ENCODE measurements at regions not wholly inside any gene's neighbourhood (a gene's known extent, or its start where the extent isn't known, plus 50 kb on each side); places are given as distances from the start of the nearest gene placed in this dataset.

GRCh38 chr5:73263001-73263710, 90.2 kb downstream of the TMEM174 start:
- peak in 2 of 14 donors; percentile 21 to 32 for DNase-seq

GRCh38 chr5:73256862-73257261, 83.9 kb downstream of the TMEM174 start:
- DNase-seq = no peak

GRCh38 chr5:73256462-73256861, 83.5 kb downstream of the TMEM174 start:
- no peak for DNase-seq

DNA sequence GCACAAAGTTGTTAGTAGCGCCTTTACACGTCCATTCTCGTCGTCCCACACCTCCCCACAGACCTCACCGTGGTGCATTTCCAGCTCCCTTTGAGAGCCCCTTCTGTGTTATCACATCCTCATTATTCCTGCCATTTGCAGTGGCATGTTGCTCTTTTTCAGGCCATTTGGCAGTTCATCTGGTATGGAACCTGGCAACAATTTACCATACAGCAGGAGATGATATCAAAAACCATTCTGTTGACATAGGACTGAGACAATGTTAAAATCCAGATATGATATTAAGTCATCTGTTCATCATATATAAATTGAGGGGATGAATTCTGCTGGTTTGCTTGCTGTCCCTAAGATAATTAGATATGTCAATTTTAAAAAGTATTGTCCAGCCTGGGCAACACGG, 83.0 kb downstream of the TMEM174 start:
- DNase-seq = no peak

DNA sequence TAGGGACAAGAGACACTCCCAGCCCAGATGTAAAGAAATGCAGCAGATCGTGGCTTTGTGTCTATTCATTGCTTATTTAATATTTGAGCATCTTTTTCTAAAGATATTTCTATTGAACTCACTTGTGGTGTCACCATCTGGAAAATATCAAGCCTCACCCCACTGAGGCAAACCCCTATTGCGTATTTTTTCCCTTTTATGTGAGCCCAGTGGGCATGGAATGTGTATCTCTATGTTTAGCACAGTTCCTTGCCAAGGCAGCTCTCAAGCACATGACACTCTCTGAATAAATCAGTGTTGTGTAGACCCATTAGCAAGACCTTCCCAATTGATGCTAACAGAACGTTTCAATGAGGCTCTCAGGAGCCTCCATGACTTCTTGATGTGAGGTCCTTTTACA, 81.6 kb downstream of the TMEM174 start:
- DNase-seq = no peak

GRCh38 chr5:73253047-73253660, 80.2 kb downstream of the TMEM174 start:
- no peak for DNase-seq

DNA sequence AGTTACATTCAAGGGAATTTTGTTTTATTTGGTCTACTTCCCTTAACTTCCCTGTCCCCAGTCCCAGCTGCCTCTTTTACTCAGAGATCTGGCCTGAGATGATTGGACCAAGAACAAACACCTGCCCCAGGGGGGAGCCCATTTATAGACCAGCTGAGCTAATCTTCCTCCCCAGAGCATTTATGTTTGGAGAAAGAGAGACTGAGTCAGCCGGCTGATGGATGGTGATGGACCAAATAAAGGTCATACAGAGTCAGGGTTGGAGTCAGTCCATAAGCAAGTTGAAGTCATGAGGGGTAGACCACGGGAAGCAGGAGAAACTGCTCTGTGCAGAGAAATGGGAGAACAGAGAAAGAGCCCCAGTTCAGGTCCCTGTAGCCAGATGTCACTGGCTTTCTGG, 77.7 kb downstream of the TMEM174 start:
- no peak for DNase-seq

- DNase-seq = no peak
These were observed 69.7 kb downstream of the TMEM174 start for GRCh38 chr5:73242735-73243134.

- no peak for DNase-seq
These were observed 65.9 kb downstream of the TMEM174 start for GRCh38 chr5:73238873-73239272.

- no peak for DNase-seq
These were observed 63.6 kb downstream of the TMEM174 start for GRCh38 chr5:73236541-73237128.

DNA sequence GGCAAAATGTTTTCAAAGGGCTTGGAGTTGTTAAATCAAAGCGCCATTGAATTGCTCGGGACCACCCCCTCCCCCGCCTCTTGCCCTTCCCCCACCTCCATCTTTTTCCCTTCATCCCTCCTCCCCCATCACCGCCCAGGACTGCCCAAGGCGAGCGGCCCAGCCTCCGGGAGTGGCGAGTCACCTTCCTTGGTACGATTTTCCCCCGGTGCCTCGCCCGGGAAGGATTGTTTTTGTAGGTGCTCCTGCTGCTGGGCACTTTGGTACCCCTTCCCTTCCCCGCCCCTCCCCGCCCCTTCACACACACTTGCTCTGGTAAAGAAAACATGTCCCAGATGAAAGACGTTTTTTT, 61.2 kb downstream of the TMEM174 start:
- peak in 1 of 14 donors; percentile 48 for DNase-seq

DNA sequence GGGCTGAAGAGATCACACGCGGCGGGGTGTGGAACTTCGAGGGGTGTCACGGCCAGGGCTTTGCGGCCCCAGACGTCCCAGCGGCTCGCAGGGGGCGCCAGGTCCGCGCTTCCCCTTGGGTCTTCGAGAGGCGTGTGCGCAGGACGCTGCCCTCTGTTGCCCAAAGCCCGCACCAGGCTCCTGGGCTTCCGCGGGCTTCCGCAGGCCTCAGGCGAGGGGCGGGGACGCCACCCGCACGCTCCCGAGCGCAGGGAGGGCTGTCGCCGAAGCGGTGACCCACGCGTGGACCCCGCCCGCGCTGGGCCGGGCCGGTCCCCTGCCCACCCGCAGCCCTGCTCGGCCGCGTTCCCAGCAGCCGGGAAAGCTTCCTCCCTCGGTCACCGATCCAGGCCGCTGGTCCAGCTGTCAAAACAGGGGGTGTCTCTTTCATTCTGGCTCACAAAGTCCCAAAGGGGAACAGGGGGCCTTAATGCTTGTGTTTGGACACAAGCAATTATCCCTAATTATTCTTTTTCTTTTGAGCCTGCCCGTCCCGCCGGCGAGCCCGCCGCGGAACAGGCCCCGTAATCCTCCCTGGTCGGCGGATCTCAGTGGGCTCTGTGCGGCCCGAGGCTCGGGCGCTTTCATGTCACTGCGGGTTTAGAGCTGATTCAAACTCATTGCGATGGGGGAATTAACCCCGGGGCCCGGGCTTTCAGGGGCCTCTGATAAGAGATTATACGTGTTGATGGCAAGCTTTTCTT, 60.6 kb downstream of the TMEM174 start:
- peak in 5 of 14 donors; percentile 18 to 48 (median 30) for DNase-seq

DNA sequence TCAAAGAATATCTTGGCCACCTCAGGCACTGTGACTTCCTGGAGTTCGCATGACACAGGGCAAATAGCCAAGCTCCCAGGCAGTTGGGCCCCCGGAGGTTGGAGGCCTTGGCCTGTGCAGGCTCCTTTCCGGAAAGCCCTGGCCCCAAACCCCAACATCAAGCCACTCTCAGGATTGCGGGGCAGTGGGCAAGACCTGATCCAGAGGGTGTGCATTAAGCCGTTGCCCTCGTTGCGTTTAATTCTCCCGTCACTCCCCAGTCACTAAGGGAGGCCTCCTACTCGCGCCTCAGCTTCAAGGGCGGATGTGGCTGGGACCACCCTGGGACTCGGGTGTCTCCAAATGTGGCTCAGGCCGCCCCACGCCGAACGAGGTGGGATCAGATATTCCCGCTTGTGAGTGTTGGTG, 60.1 kb downstream of the TMEM174 start:
- no peak for DNase-seq

GRCh38 chr5:73232266-73233041, 59.5 kb downstream of the TMEM174 start:
- DNase-seq = no peak

DNA sequence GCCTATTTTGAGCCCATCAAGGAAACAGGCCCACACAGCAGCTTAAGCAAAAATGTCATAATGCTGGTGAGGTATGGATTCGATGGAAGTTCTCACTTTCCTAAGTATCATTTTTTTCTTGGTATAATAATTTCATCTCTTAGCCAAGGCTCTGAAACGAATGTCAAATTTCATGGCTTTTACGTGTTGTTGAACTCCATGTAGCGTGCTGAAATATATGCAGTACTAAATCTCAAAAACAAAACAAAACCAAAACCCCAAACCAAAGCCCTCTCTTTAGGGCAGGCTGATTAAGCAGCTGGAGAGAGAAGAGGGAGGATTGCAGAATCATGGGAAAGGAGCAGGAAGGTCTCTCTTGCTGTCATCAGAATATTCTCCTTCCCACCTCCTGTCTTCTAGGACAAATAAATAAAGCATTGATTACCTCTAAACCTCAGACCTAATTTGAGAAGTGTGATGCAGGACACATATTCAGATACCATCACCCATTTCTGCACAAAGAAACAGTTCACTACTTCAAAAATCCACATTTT, 58.3 kb downstream of the TMEM174 start:
- no peak for DNase-seq

GRCh38 chr5:73230264-73231245, 57.6 kb downstream of the TMEM174 start:
- no peak for DNase-seq

- no peak for DNase-seq
These were observed 56.3 kb downstream of the TMEM174 start for GRCh38 chr5:73229271-73229670.

DNA sequence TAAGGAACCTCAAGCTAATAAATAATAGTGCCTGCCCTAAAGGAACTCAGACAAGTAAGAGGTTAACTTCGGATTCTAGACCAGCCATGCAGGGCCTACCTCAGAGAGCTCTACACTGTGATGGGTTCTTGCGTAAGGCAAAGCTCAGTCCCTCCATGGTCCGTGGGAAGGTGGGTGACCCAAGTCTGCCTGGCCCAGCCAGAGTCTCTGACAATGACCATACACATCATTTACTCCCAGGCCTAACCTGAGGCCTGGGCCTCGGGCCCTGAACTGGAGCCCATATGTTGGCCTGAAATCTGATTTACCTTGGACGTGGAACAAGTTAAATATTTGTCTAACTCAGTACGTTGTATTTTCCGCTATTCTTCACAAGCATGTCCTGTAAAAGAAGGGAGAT, 55.1 kb downstream of the TMEM174 start:
- no peak for DNase-seq

Data from C1 segment of cervical spinal cord (tissue), 14 donors.